EL (cell line): ENCODE measurements at regions not wholly inside any gene's neighbourhood (a gene's known extent, or its start where the extent isn't known, plus 50 kb on each side); places are given as distances from the start of the nearest gene placed in this dataset.
"Not testable (repeated sequence)": the region's sequence is repeated elsewhere in the genome, so short reads cannot be mapped to it uniquely, and the experiment has no call there.

ENCODE experiments used
- DNase-seq: peaks from one replicate; pipeline ENCODE4 v3.0.0-alpha.2; 2016

GRCh38 chr9:94472806-94473360, 82.0 kb upstream of the PCAT7 start:
- peak; percentile 9 for DNase-seq

- no peak for DNase-seq
These were observed 75.8 kb upstream of the PCAT7 start for GRCh38 chr9:94478755-94479730.

GRCh38 chr9:94479757-94480156, 75.1 kb upstream of the PCAT7 start:
- no peak for DNase-seq

- DNase-seq: no peak
These were observed 74.7 kb upstream of the PCAT7 start for GRCh38 chr9:94480205-94480604.

- DNase-seq: no peak
These were observed 72.8 kb upstream of the PCAT7 start for GRCh38 chr9:94482110-94482509.

GRCh38 chr9:94490465-94490864, 64.4 kb upstream of the PCAT7 start:
- peak; percentile 8 for DNase-seq

- DNase-seq: not testable (repeated sequence)
These were observed 62.8 kb upstream of the PCAT7 start for GRCh38 chr9:94492125-94492524.

- no peak for DNase-seq
These were observed 56.0 kb upstream of the PCAT7 start for GRCh38 chr9:94498801-94499453.

GRCh38 chr9:94504358-94504757, 50.5 kb upstream of the PCAT7 start:
- DNase-seq: no peak
